ENCODE measurements at regions not wholly inside any gene's neighbourhood (a gene's known extent, or its start where the extent isn't known, plus 50 kb on each side); places are given as distances from the start of the nearest gene placed in this dataset.

DNA sequence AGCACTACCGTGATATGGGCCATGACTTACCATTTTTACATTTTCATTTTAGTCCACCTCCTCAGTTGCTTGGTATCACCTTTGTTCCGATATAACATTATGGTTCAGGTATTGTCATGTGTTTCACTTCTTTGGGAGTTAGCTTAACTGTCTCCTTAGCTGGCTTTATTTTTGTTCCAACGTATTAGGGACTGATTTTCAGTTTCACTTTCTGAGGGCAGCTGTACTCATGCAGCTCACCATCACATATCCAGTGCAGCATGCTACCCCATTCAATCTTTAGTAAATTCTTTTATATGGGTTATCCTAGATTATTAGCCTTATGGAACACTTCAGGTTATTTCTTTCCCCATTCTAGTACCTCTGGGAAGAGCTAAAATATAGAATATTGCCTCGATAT lies 362.2 kb upstream of the IRAK1BP1 start:
- no peak for DNase-seq
- Histone ChIP-seq H4K8ac (ENCODE audit: low read depth in 2 of 2, low read length in 2 of 2) (peak overlapping the region in 1 of 2 experiments; percentile 70; a peak in 2 of 4 replicates), H3K18ac (ENCODE audit: low read depth, low read length) (peak overlapping the region; percentile 82; the same call in 1 of the 2 replicates), H3K4me2 (ENCODE audit: low read depth, low read length) (peak overlapping the region; percentile 99; the same call in 1 of the 2 replicates), H3K79me1 (ENCODE audit: low read depth in 1 of 2, low read length in 2 of 2) (no peaks in the 10 kb centered on the region), H2AK5ac (ENCODE audit: low read depth, low read length) (no peak overlapping the region), H3K23ac (ENCODE audit: low read depth, low read length) (no peak overlapping the region; the same call in 1 of the 2 replicates), H3K4ac (ENCODE audit: low read depth, low read length) (peak overlapping the region; percentile 7; the same call in 1 of the 2 replicates), H3K27me3 (ENCODE audit: control insufficient read depth, insufficient read depth, low read length) (no peaks in the 10 kb centered on the region), H3K36me3 (ENCODE audit: control insufficient read depth, insufficient read depth, low read length) (no peaks in the 10 kb centered on the region), H4K91ac (ENCODE audit: insufficient read depth, low read depth, low read length) (no peak overlapping the region), H3K14ac (replicated peaks; ENCODE audit: low read depth, low read length) (0 out of 2 replicates have a peak overlapping the region, but pooled peaks have one; percentile 58), H3K4me1 (ENCODE audit: control insufficient read depth, insufficient read depth, low read length) (no peaks in the 10 kb centered on the region; the same call in 1 of the 2 replicates), H2BK15ac (ENCODE audit: low read depth, low read length) (no peak overlapping the region), H2BK120ac (ENCODE audit: low read depth, low read length) (no peak overlapping the region), H2BK5ac (ENCODE audit: low read depth, low read length, poor library complexity, severe bottlenecking) (peak overlapping the region; percentile 10), H4K5ac (ENCODE audit: low read depth, low read length) (no peak overlapping the region; the same call in 1 of the 2 replicates), H3K4me3 (ENCODE audit: insufficient read depth, low read depth, low read length) (peak overlapping the region; percentile 52; the same call in 1 of the 2 replicates), H3K56ac (ENCODE audit: extremely low read depth, insufficient read depth, low read length) (no peak overlapping the region), H2AFZ (replicated peaks; ENCODE audit: low read length, poor library complexity) (peak overlapping the region; percentile 36), H2AK9ac (replicated peaks; ENCODE audit: low read depth, low read length, poor library complexity) (no peak overlapping the region), H2BK20ac (ENCODE audit: low read depth, low read length) (no peak overlapping the region), H3K9me3 (ENCODE audit: control insufficient read depth, insufficient read depth, low read length) (no peaks in the 10 kb centered on the region), H3K27ac (ENCODE audit: insufficient read depth, low read length) (no peak overlapping the region), H3K9me1 (ENCODE audit: insufficient read depth, low read length) (no peaks in the 10 kb centered on the region), H3K9ac (ENCODE audit: low read depth, low read length) (no peak overlapping the region), H4K20me1 (ENCODE audit: insufficient read depth, low read length) (no peaks in the 10 kb centered on the region)
- no CpG with 5 or more reads among the region's 4 CpGs for WGBS, 2 experiments (ENCODE audit: extremely low coverage in 2 of 2, insufficient read length in 1 of 2)
- no TSS peak for BruUV-seq (replicated peaks)
- ATAC-seq (ENCODE audit: low read depth) = no peak
- ChIA-PET POLR2A (ENCODE audit: unreplicated experiment) (no interaction called here), CTCF (no interaction called here)
- TF ChIP-seq MAZ (IDR thresholded peaks at IDR 0.05; ENCODE audit: borderline replicate concordance, low read depth, low read length) (no peak), MAFK (IDR thresholded peaks at IDR 0.05; ENCODE audit: low read depth, low read length) (no peak), CHD1 (IDR thresholded peaks at IDR 0.05; ENCODE audit: low read depth, low read length) (no peak), RAD21 (IDR thresholded peaks at IDR 0.05; ENCODE audit: low read length) (no peak), NFE2L2 (IDR thresholded peaks at IDR 0.05; ENCODE audit: low read depth, low read length) (no peak), MXI1 (IDR thresholded peaks at IDR 0.05; ENCODE audit: borderline replicate concordance, low read depth, low read length) (no peak), FOS (IDR thresholded peaks at IDR 0.05; ENCODE audit: low read depth, low read length) (no peak), CEBPB (IDR thresholded peaks at IDR 0.05; ENCODE audit: low read depth, low read length) (no peak), SMC3 (IDR thresholded peaks at IDR 0.05; ENCODE audit: low read depth, low read length) (no peak), BHLHE40 (IDR thresholded peaks at IDR 0.05; ENCODE audit: low read depth, low read length) (no peak), RFX5 (IDR thresholded peaks at IDR 0.05; ENCODE audit: low read depth, low read length) (no peak)
- TF ChIP-seq, protein P1, sequence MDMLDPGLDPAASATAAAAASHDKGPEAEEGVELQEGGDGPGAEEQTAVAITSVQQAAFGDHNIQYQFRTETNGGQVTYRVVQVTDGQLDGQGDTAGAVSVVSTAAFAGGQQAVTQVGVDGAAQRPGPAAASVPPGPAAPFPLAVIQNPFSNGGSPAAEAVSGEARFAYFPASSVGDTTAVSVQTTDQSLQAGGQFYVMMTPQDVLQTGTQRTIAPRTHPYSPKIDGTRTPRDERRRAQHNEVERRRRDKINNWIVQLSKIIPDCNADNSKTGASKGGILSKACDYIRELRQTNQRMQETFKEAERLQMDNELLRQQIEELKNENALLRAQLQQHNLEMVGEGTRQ (IDR thresholded peaks at IDR 0.05; ENCODE audit: low read depth, low read length) = no peak
- TF ChIP-seq, protein P2, sequence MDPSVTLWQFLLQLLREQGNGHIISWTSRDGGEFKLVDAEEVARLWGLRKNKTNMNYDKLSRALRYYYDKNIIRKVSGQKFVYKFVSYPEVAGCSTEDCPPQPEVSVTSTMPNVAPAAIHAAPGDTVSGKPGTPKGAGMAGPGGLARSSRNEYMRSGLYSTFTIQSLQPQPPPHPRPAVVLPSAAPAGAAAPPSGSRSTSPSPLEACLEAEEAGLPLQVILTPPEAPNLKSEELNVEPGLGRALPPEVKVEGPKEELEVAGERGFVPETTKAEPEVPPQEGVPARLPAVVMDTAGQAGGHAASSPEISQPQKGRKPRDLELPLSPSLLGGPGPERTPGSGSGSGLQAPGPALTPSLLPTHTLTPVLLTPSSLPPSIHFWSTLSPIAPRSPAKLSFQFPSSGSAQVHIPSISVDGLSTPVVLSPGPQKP (IDR thresholded peaks at IDR 0.05; ENCODE audit: borderline replicate concordance, low read depth, low read length) = no peak
- TF ChIP-seq, protein P3, sequence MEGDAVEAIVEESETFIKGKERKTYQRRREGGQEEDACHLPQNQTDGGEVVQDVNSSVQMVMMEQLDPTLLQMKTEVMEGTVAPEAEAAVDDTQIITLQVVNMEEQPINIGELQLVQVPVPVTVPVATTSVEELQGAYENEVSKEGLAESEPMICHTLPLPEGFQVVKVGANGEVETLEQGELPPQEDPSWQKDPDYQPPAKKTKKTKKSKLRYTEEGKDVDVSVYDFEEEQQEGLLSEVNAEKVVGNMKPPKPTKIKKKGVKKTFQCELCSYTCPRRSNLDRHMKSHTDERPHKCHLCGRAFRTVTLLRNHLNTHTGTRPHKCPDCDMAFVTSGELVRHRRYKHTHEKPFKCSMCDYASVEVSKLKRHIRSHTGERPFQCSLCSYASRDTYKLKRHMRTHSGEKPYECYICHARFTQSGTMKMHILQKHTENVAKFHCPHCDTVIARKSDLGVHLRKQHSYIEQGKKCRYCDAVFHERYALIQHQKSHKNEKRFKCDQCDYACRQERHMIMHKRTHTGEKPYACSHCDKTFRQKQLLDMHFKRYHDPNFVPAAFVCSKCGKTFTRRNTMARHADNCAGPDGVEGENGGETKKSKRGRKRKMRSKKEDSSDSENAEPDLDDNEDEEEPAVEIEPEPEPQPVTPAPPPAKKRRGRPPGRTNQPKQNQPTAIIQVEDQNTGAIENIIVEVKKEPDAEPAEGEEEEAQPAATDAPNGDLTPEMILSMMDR (conservative IDR thresholded peaks at IDR 0.05; ENCODE audit: low read depth, low read length) = no peak
- in situ Hi-C loops (cut with MboI; ENCODE audit: low sequenced_read_pairs) (no loop called here), intact Hi-C loops (cut with micrococcal nuclease) (no loop called here), dilution Hi-C loops (cut with HindIII; ENCODE audit: low sequenced_read_pairs, unreplicated experiment) (no loop called here)

Measured in IMR-90 (cell line).